Ecto neural progenitor cell (in vitro differentiated cells): ENCODE measurements at regions not wholly inside any gene's neighbourhood (a gene's known extent, or its start where the extent isn't known, plus 50 kb on each side); places are given as distances from the start of the nearest gene placed in this dataset.
"Not testable (repeated sequence)": the region's sequence is repeated elsewhere in the genome, so short reads cannot be mapped to it uniquely, and the experiment has no call there.

Source experiments
- DNase-seq: peaks from one replicate; pipeline ENCODE4 v3.0.0-alpha.2; 2018; ENCODE audit warnings: low spot score

DNA sequence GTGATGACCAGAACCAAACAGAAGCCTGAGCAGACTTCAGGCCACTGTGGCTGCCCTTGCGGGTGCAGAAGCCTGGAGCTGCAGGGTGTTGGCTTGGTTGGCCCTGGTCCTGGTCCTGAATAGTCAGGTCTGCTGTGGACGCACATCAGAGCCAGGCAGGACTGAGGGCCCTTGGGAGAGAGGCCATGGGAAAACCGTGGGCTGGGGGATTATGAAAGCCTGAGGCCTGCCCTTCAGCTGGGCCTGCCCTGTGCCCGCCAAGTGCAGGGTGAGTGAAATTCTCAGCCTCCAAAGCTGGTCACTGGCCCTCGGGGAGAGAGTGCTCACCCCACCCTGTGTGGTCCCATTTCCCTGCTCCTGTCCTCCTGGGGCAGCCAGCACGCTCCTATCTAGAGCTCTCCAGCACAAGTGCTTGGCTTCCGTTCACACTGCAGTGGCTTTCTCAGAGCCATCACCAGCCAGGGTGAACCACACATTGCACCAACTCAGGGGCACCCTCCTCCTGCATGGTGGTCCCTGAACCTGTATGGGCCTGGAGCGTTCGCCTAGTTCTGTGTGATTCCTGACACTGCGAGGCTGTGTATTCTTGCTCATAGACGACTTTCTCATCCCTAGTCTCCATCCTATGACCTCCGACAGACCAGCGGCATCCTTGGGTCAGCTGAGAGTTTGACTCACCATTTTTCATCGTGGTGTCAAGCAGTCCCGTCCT, 146.1 kb downstream of the TTLL2 start:
- DNase-seq, result no peak

DNA sequence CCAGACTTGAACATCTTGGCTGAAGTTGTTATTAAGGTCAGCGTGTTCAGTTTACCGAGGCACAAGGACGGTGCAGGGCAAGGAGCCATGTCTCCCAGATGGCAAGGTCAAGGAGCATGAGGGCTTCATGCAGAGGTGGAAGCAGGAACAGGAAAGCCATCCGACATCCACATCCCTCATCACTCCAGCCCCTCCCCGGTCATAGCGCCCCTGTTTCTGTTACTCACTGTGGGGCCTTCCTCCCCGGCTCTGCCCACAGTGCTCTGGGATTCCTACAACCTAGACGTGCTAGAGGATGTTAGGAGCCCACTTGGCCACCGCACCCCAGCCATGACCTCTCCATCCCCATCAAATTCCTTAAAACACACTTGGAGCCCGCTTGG, 146.7 kb downstream of the TTLL2 start:
- no peak for DNase-seq

DNA sequence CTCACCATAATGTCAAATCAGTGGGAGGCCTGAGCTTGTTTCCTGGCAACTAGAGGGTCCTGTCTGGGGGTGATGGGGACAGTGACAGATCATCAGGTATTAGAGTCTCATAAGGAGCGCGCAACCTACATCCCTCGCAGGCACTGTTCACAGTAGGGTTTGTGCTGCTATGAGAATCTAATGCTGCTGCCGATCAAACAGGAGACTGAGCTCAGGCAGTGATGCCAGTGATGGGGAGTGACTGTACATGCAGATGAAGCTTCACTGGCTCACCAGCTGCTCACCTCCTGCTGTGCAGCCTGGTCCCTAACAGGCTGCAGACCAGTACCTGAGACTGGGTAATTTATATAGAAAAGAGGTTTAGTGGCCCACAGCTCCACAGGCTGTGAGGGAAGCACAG, 147.3 kb downstream of the TTLL2 start:
- DNase-seq, result no peak

DNA sequence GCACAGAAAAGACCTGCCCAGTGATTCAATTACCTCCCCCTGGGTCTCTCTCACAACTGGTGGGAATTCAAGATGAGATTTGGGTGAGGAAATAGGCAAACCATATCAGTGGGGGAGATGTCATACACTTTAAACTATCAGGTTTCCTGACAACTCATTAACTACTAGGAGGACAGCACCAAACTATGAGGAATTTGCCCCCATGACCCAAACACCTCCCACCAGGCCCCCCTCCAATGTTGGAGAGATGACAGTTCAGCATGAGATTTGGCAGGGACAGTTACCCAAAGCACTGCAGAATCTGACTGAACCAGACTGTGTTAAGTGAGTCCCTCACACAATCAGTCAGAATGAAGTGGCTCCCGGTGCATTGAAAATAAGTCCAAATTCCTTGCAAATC, 148.0 kb downstream of the TTLL2 start:
- DNase-seq, result no peak

DNA sequence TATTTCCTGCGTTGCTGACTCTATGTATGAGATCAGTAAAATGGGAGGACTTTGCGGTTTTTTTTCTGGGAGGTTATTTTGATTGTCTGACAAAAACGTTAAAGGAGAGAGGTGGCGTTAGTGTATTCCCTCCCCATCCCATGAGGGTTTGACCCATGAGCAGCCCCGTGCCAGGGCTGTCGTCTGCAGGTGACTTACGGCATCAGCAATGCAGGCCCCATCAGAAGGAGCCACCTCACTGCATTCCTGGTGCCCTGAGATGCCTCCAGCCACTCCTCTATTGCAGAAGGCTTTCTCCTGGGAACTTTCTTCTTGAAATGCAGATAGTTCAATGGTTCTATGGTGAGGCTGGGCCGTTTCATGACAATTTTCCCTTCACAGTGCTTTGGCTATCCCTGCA, 149.3 kb downstream of the TTLL2 start:
- DNase-seq, result no peak

DNA sequence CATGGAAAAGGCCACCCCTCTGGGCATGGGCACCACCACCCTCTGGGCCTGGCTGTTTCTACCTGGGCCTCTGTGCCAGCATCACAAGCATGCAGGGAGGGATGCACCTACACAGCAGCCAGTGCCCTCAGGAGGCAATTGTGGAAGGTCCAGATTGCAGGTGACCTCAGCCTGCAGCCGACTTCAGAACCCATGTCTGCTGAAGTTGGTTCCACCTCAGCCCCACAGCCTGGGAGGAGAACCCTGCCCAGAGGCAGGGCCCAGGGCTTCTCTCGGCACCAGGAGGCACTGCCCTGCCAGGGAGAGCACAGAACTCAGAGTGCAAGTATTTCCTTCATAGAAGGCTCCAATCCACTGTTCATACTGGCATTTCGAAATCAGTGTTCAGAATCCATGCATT, 149.8 kb downstream of the TTLL2 start:
- DNase-seq, result no peak

DNA sequence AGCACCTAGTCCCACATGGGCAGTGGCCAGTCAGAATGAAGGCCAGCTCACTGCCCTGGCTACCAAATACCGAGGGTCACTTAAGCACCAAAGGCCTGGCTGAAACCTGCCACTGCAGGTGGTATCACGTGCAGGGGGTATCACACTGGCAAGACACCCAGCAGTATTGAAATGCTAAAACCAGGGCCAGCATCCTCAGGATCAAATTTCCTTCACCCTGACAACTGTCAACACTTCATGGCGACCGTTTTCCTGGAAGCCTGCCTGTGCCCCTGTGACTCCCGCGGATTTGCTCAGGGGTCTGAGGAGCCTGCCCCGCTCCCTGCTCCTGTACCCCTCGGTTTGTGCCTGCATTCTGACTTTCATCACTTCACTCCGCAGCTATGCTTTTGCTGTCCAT, 151.1 kb downstream of the TTLL2 start:
- no peak for DNase-seq

DNA sequence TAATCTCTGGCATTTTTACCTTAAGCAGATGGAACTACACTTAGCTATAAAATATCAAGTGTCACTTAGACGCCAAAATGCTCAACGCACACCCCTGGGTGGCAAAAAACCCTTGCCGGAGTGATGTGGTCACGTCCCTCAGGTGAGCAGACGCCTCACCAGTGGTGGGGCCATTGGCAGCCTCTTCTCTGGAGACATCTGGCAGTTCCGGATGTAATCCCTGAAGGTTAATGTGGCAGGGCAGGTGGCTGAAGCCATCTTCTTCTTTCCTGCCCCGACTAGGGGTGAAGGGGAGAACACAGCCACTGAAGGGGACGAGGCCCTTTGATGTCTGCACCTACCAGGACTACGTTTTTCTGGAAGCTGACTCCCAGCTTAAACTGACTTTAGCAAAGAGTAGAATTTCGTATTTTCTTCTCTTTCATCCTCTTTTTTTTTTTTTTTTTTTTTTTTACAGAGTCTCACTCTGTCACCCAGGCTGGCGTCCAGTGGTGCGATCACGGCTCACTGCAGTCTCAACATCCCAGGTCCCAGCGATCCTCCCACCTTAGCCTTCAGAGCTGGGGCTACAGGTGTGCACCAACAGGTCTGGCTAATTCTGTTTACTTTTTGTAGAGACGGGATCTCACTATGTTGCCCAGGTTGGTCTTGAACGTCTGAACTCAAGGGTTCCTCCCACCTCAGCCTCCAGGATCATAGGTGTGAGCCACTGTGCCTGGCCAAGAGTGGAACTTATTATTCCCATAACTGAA, 152.1 kb downstream of the TTLL2 start:
- no peak for DNase-seq

DNA sequence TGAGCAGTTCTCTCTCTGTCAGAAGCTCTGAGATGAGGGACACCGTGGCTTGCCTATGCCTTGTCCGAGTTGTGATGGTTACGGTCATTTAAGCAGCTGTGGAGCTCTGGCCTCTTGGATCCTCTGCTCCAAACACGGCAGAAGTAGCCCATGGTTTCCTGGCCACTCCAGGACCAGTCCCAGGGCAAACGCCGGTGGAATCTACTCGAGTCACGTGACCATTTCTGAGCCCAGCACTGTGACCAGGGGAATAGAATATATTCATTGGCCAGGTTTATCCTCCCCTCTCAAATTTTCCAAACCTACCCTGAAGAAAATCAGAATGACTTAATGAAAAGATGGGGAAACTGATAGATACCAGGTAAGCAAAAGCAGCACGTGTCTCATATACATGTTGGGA, 152.8 kb downstream of the TTLL2 start:
- DNase-seq, result no peak

DNA sequence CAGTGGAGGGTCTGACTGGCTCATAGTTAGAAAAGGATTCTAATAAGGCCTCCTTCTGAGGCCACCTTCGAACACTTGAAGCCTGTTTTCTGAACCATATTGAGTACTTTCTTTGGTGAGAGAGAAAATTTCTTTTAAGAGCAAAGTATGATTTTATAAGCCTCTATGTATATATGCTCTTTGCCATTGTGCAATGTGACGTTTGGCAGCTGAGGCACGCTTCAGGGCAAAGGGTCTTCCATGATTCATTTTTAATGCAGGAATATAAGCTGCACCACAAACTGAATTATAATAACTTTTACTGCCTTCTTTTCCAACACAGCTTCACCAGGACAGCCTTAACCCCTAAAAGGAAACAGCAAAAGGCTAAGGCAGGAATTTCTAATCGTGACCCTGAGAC, 154.4 kb downstream of the TTLL2 start:
- DNase-seq, result no peak

DNA sequence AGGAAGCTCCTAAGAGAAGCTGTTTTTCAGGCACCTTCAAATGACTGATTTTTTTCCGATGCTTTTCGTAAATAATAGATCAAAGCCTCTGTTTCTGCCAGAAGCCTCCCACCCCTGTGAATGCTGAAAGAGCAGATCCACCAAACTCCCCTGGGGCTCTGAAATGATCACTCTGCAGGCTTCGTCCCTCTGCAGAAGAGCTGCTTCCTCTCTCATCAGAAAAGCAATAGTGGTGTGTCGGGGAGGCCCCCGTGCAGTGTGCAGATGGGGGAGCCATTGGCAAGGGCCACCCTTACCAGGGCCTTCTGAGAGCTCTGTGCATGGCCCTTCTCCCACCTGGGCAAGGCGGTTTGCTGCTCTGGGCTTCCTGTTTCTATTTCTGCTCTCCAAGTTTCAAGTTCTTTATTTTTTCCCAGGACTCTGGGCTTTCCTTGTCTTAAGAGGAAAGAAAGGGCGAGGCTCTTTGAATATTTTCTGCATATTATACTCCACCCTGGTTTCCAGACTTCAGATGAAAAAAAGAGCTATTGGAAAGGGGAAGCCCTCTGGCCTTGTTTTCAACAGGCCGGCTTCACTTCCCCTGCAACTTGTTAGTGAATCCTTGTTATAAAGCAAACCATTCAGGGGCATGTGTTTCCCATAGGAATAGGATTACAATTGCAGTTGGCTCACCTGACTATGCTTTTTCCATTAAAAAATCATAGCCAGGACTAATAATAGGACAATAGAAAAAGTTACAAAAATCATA, 155.2 kb downstream of the TTLL2 start:
- no peak for DNase-seq

DNA sequence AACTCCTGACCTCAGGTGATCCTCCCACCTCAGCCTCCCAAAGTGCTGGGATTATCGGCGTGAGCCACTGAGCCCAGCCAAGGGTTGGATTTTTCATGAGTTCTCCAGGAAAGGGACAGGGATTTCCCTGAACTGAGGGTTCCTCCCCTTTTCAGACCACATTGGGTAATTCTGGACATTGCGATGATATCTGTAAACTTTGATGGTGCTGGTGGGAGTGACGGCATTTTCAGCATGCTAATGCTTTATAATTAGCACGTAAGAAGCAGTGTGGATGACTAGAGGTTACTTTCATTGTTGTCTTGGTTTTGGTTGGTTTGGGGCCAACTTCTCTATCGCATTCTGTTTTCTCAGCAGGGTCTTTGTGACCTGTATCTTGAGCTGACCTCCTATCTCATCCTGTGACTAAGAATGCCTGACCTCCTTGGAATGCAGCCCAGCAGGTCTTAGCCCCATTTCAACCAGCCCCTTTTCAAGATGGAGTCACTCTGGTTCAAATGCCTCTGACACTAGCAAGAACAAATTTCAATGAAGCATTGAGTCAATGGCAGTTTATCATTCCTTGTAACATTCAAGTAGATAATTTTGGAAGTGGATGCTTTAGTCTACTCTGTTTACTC, 156.5 kb downstream of the TTLL2 start:
- DNase-seq, result no peak

DNA sequence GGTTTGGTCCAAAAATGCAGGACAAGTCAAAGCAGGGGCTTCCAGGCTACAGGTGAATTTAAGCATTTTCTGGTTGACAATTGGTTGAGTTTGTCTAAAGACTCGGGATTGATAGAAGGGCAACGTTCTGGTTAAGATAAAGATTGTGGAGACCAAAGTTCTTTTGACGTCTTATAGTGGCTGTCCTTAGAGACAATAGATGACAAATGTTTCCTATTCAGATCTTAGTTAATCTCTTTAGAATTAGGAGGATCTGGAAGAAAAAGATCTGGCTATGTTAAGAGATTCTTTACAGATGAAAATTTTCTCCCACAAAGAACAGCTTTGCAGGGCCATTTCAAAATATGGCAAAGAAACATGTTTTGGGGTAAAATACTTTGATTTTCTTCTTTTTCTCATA, 157.9 kb downstream of the TTLL2 start:
- DNase-seq, result not testable (repeated sequence)

DNA sequence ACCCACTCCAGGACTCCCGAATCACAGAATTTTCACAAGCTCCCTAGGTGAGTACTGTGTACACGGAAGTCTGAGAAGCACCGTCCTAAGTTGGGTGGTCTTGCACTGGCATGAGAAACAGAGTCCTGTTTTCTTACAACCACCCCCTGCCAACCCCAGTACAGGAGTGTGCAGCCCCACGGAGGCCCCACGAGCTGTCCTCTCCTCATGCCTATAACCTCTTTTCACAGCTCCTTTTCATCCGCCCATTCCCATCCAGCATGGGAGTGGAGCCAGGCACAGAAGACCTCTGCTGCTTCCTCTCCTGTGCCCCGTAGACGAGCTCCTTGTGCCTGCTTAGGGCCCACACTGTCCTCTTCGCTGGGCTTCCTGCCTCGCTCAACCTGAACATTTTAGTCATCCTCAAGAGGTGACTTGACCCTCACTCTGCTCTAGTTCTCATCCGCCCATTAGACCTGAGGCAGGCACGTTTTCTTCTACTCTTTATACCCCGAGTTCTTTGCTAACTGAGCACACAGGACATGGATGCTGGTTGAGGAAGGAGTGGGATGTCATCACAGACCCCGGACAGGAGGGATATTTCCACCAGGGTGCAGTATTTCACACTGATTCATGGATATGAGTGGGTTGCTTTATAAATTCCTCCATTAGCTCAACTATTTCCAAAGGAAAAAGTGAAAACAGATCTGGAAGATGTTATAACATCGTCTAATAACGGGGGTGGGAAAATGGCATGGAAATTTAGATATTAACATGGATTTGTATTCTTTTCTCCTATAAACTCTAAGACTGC, 160.5 kb downstream of the TTLL2 start:
- DNase-seq, result no peak

DNA sequence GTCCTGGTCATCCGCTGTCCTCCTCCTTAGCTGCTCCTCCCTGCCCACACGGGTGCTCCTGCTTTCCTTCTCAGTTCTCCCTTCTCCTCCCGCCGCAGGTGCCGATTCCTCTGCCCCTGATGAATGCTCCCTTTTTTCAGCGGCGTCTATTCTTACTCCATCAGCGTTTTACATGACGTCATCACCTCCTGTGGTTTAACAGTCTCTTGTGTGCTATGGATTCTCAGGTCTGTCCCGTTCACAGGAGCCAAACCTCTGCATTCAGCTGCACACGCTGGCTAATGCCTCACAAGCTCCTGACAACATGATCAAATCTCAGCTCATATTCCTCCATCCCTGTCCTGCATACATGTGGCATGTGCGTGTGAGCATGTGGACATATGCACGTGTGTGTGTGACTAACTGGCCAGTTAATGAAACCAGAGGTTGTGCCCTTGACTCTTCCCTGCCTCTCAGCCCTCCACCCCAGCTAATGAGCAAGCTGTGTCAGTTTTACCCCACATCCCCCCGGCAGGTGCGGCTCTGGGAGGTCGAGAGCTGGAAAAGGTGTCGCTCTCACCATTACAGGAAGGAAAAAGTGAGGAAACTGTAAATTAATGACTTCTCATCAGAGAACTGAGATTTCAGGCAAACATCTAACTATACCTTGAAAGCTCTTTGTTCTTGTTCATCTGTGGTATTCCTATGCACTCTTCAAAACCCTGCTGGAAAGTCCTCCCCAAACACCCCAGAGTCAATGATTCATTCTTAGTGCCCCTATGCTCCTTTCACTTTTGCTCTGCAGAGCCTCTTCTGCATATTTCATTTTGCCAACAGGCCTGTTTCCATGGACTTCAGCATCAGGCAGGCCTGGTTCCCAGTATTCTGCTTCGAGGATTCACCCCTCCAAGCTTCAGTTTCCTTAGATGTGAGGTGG, 163.1 kb downstream of the TTLL2 start:
- no peak for DNase-seq

DNA sequence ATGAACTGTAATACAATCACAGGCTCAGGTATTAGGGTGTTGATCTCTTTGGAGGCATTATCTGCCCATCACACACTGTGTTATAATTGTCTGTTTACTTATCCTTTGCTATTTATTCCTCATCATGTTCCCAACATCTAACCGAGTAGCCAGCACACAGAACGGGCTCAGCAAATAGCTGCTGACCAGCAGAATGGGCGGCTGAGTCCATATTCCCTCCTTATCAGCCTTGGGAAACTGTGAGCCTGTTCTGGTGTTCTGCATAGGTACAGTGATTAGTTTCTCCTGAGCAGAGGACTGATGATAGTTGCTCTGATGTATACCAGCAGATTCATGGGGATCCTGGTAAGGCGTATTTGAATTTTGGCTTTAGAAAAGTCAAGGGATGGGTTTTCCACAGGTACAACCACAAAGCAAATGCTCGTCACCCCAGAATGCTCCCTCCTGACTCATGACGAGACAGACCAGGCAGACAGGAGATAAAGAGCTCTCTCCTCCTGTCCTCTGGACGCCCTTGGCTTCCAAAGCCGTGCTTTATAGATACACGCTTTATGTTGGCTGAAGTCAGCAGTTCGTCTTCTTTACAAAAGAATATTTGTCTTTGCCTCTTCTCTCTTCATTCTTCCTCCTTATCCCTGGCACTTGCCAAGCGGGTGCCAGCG, 166.7 kb downstream of the TTLL2 start:
- no peak for DNase-seq

DNA sequence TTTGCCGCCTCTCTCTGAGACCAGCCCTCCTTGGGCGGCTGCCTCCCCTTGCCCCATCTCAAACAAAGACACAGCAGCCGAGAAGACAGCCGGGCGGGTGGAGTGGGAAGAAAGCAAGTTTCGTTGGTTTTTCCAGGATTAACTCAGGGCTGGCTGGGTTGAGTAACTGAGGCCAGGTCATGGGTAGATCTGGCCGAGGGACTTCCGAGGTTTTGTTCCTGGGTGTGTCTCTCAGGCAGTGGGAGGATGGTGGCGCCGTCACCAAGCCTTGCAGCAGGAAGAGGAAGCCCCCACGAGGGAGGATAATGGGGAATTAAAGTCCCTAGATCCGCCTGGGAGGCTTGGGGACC, 167.2 kb downstream of the TTLL2 start:
- DNase-seq, result no peak

DNA sequence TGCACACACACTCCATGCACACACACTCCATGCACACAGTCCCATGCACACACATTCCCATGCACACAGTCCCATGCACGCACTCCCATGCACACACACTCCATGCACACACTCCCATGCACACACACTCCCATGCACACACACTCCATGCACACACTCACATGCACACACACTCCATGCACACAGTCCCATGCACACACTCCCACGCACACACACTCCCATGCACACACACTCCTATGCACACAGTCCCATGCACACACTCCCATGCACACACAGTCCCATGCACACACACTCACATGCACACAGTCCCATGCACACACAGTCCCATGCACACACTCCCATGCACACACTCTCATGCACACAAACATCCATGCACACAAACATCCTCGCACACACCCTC, 168.4 kb downstream of the TTLL2 start:
- no peak for DNase-seq

DNA sequence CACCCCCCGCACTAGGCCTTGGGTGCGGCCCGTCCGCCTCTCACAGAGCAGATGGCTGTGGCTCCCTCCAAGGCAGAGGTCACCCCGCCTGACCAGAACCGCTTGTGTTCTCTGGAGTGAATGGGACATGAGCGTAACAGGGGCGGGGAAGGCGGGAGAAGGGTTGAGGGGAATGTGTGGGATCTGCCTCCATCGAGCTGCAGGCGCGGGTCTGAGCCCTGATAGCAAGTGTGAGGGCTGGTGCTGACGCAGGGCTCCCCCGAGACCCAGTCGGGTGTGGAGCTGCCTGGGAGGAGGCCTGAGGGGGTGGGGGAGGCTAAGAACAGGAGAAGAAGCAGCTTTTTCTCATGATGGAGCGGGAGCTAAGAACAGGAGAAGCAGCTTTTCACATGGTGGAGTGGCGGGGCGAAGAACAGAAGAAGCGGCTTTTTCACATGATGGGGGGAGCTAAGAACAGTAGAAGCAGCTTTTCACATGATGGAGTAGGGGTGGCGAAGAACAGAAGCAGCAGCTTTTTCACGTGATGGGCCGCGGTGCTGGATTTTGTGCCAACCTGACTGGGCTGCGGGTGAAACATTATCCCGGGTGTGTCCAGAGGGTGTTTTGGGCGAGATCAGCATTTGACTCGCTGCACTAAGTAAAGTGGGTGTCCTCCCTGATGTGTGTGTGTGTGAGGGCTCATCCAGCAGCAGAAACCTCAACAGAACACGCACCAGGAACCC, 169.3 kb downstream of the TTLL2 start:
- peak; percentile 38 for DNase-seq
